A673 (cell line): ENCODE measurements at regions not wholly inside any gene's neighbourhood (a gene's known extent, or its start where the extent isn't known, plus 50 kb on each side); places are given as distances from the start of the nearest gene placed in this dataset.

Experiments used
- EZH2 ChIP-seq: fragments of 200-600 bp; sonication (generic); IDR thresholded peaks from 2 replicates; pipeline ENCODE4 v1.6.1; 2017; ENCODE audit warnings: borderline replicate concordance, low read depth, mild to moderate bottlenecking, mixed read lengths, antibody characterized with exemption, low read length; ENCODE audit not compliant: poor library complexity, severe bottlenecking
- TF ChIP-seq, protein P1 (sequence below): fragments of 300-800, 200-600 bp; sonication (generic); conservative IDR thresholded peaks from 2 replicates; pipeline ENCODE4 v1.5.1; 2017; ENCODE audit warnings: low read depth, mild to moderate bottlenecking, antibody characterized with exemption, low read length, moderate library complexity, mixed read lengths

DNA sequence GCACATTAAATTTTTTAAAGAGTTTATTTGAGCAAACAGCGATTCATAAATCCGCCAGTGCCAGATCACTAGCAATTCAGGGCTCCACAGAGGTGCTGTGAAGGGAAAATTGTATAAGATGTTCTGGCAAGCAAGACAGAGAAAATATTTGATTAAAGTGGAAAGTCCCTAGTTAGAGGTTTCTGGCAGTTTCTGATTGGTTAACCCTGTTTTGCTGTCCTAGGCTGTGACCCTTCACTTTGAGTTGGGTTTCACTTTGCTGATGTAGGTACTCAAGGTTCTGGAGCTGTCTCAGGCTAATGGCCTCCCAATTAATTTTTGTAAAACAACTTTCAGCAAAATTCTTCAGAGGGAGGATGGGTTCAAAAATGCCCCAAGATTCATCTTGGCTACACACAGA, 79.4 kb upstream of the NXPH1 start:
- TF ChIP-seq, protein P1, sequence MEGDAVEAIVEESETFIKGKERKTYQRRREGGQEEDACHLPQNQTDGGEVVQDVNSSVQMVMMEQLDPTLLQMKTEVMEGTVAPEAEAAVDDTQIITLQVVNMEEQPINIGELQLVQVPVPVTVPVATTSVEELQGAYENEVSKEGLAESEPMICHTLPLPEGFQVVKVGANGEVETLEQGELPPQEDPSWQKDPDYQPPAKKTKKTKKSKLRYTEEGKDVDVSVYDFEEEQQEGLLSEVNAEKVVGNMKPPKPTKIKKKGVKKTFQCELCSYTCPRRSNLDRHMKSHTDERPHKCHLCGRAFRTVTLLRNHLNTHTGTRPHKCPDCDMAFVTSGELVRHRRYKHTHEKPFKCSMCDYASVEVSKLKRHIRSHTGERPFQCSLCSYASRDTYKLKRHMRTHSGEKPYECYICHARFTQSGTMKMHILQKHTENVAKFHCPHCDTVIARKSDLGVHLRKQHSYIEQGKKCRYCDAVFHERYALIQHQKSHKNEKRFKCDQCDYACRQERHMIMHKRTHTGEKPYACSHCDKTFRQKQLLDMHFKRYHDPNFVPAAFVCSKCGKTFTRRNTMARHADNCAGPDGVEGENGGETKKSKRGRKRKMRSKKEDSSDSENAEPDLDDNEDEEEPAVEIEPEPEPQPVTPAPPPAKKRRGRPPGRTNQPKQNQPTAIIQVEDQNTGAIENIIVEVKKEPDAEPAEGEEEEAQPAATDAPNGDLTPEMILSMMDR, result no peak
- no peak for TF ChIP-seq EZH2
